ENCODE measurements at regions not wholly inside any gene's neighbourhood (a gene's known extent, or its start where the extent isn't known, plus 50 kb on each side); places are given as distances from the start of the nearest gene placed in this dataset.

DNA sequence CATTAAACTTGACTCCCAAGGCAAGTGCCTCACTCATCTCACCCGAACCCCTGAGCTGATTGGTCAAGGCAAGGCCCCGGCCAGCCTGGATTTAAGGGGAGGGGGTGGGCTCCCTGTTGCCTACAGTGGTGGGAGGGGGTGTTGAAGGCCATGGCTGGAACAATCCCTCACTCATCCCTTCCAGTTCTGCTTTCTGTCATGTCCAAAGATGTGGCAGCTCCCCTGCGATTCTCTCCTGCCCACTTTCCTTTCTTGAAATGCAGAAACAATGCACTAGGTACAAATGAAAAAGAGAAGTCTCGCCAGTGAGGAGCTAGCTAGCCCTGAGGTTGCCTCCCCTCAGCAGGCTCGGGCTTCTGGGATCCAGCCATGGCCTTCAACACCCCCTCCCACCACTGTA, 240.9 kb downstream of the SYK start:
- TF ChIP-seq Cebpa-rat (IDR thresholded peaks at IDR 0.05), result no peak
- Histone ChIP-seq H4K20me1 (no peaks in the 10 kb centered on the region), H3K4me2 (no peak overlapping the region), H3K27me3 (no peaks in the 10 kb centered on the region), H3K27ac (no peak overlapping the region), H3K9me3 (replicated peaks in 1 of 11) (peaks cover 0 to 17% (median 0%) of the 10 kb centered on the region in 11 experiments; a peak in 3 of 22 replicates), H3K36me3 (no peaks in the 10 kb centered on the region), H3K9ac (no peak overlapping the region), H3K4me1 (peaks cover 10 to 37% (median 29%) of the 10 kb centered on the region in 10 experiments), H3K4me3 (no peak overlapping the region)

DNA sequence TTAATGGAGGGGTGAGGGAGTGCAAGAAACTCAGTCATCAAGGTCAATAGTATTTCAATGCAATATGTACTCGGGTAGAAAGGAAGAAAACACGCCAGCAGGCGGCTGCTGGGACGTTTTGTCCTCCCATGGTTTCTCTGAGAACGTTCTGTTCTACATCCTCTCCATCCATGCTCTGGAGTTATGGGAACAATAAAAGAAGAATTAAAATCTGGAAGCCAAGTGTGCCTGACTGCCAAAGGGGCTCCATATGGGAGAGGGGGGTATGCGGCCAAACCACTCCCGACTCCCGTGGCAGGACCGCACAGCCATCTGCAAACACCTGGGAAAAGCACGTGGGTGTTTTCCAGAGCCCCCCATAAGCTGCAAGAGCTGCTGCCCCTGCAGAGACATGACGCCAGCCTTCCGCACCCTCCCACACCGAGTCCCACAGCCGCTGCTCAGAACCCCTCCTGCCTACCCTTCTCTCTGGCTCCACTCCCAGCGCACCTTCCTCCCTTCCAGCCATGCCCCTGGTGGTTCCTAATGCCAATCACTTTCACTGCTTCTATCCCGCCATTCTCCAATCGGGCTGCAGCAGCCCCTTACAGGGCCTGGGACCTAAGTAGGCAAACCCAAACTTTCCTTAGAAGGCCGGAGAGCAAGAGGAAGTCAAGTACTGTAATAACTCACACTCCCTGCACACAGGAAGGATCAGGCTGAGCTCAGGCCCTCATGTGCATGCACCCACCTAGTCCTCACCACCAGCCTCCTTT, 241.6 kb downstream of the SYK start:
- Histone ChIP-seq H4K20me1 (no peaks in the 10 kb centered on the region), H3K27ac (no peak overlapping the region), H3K4me3 (no peak overlapping the region), H3K9ac (no peak overlapping the region), H3K4me2 (peak overlapping the region in 2 of 11 experiments; percentile 2 to 10; a peak in 2 of 22 replicates), H3K27me3 (no peaks in the 10 kb centered on the region), H3K9me3 (replicated peaks in 1 of 11) (peaks cover 0 to 17% (median 0%) of the 10 kb centered on the region in 11 experiments; a peak in 3 of 22 replicates), H3K4me1 (peaks cover 3 to 31% (median 22%) of the 10 kb centered on the region in 10 experiments), H3K36me3 (no peaks in the 10 kb centered on the region)
- TF ChIP-seq Cebpa-rat (IDR thresholded peaks at IDR 0.05), result no peak

GRCh38 chr9:91043811-91044175, 242.2 kb downstream of the SYK start:
- Histone ChIP-seq H3K27me3 (no peaks in the 10 kb centered on the region), H3K36me3 (no peaks in the 10 kb centered on the region), H3K4me3 (no peak overlapping the region), H3K9me3 (replicated peaks in 1 of 11) (peaks cover 0 to 17% (median 0%) of the 10 kb centered on the region in 11 experiments; a peak in 3 of 22 replicates), H3K4me2 (peak overlapping the region in 2 of 11 experiments; percentile 2 to 10; a peak in 2 of 22 replicates), H3K4me1 (peaks cover 0 to 25% (median 17%) of the 10 kb centered on the region in 10 experiments; a peak in 16 of 20 replicates), H3K9ac (no peak overlapping the region), H4K20me1 (no peaks in the 10 kb centered on the region), H3K27ac (no peak overlapping the region)
- TF ChIP-seq Cebpa-rat (IDR thresholded peaks at IDR 0.05), result no peak

DNA sequence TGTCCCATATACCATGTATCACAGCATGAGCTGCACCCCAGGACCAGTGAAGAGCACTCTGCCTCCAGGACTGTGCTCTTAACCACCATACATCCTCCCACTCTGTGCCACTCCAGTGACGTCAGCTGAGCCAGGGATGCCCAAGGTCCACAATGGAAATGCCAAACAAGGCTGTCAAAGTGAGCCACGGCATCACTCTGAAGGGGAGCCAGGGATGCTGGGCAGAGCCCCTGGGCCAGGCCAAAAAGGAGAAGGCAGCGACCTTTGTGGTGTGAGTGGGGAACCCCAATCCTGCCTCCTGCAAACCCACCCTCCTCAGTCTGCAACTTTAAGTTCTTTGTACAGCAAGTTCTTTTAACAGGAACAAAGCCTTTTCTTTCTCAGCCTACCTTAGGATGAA, 242.7 kb downstream of the SYK start:
- no peaks in the 10 kb centered on the region for H3K27me3 ChIP-seq
- no peak overlapping the region for H3K4me3 ChIP-seq
- H3K4me2 ChIP-seq, result no peak overlapping the region
- no peaks in the 10 kb centered on the region for H3K36me3 ChIP-seq
- H3K9ac ChIP-seq, result no peak overlapping the region
- peaks cover 0 to 17% (median 0%) of the 10 kb centered on the region in 11 experiments; a peak in 3 of 22 replicates for H3K9me3 ChIP-seq (replicated peaks in 1 of 11)
- no peak for TF ChIP-seq Cebpa-rat (IDR thresholded peaks at IDR 0.05)
- no peak overlapping the region for H3K27ac ChIP-seq
- H3K4me1 ChIP-seq, result peaks cover 0 to 20% (median 11%) of the 10 kb centered on the region in 10 experiments; a peak in 16 of 20 replicates
- H4K20me1 ChIP-seq, result no peaks in the 10 kb centered on the region

- TF ChIP-seq Cebpa-rat (IDR thresholded peaks at IDR 0.05), result no peak
- H4K20me1 ChIP-seq, result no peaks in the 10 kb centered on the region
- peaks cover 0 to 13% (median 5%) of the 10 kb centered on the region in 10 experiments; a peak in 15 of 20 replicates for H3K4me1 ChIP-seq
- no peak overlapping the region for H3K4me2 ChIP-seq
- H3K9me3 ChIP-seq (replicated peaks in 1 of 11), result peaks cover 0 to 17% (median 0%) of the 10 kb centered on the region in 11 experiments; a peak in 3 of 22 replicates
- no peak overlapping the region for H3K4me3 ChIP-seq
- H3K27me3 ChIP-seq, result no peaks in the 10 kb centered on the region
- H3K27ac ChIP-seq, result no peak overlapping the region
- H3K36me3 ChIP-seq, result no peaks in the 10 kb centered on the region
- H3K9ac ChIP-seq, result no peak overlapping the region
Measured at GRCh38 chr9:91045041-91045440, 243.4 kb downstream of the SYK start.

- Histone ChIP-seq H3K4me1 (peaks cover 0 to 8% (median 4%) of the 10 kb centered on the region in 10 experiments; a peak in 5 of 20 replicates), H3K4me2 (peak overlapping the region in 3 of 11 experiments; percentile 6 to 26 (median 23); a peak in 2 of 22 replicates), H3K27me3 (no peaks in the 10 kb centered on the region), H3K9me3 (replicated peaks in 1 of 11) (peaks cover 0 to 6% (median 0%) of the 10 kb centered on the region in 11 experiments; a peak in 3 of 22 replicates), H3K4me3 (no peak overlapping the region), H3K27ac (no peak overlapping the region), H4K20me1 (no peaks in the 10 kb centered on the region), H3K9ac (no peak overlapping the region), H3K36me3 (no peaks in the 10 kb centered on the region)
- TF ChIP-seq Cebpa-rat (IDR thresholded peaks at IDR 0.05), result no peak
Measured at GRCh38 chr9:91047529-91047928, 245.9 kb downstream of the SYK start.

DNA sequence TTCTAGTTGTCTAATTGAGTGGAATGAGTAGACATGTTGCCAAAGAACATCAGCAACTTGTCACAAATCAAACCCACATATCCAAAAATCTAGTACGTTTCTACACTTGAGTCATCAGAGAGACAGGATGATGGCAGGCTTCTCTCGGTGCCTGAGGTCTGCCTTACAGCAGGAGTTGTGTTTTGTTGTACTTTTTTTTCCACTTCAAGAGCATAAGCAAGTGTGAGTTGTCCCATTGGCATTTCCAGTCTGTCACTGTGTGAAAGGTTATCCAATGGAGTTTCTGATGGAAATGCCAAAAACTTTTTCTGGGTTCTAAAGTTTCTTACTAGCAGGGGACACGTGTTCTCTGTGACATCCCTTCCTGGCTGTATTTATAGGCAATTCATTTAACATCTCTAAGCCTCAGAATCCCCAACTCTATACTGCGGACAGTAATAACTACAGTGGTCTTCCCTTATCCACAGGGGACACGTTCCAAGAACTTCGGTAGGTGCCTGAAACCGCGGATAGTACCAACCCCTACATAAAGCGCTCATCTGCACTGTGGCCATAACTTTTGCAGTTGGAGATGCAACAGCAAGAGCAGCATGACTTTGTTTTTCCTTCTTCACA, 246.5 kb downstream of the SYK start:
- Histone ChIP-seq H3K27ac (no peak overlapping the region), H3K36me3 (no peaks in the 10 kb centered on the region), H4K20me1 (no peaks in the 10 kb centered on the region), H3K27me3 (no peaks in the 10 kb centered on the region), H3K4me1 (peaks cover 0 to 8% (median 4%) of the 10 kb centered on the region in 10 experiments; a peak in 6 of 20 replicates), H3K9ac (no peak overlapping the region), H3K4me2 (0 out of 22 replicates have a peak overlapping the region, but pooled peaks of 2 of the 11 experiments have one; percentile 6 to 23), H3K9me3 (replicated peaks in 1 of 11) (peaks cover 0 to 4% (median 0%) of the 10 kb centered on the region in 11 experiments; a peak in 3 of 22 replicates), H3K4me3 (no peak overlapping the region)
- TF ChIP-seq Cebpa-rat (IDR thresholded peaks at IDR 0.05), result no peak

- H3K36me3 ChIP-seq, result no peaks in the 10 kb centered on the region
- H3K27me3 ChIP-seq, result no peaks in the 10 kb centered on the region
- H3K9me3 ChIP-seq (replicated peaks in 1 of 11), result peaks cover 0 to 4% (median 0%) of the 10 kb centered on the region in 11 experiments; a peak in 1 of 22 replicates
- no peak overlapping the region for H3K27ac ChIP-seq
- no peak overlapping the region for H3K9ac ChIP-seq
- H3K4me1 ChIP-seq, result peaks cover 0 to 10% (median under 1%) of the 10 kb centered on the region in 10 experiments; a peak in 6 of 20 replicates
- no peak overlapping the region for H3K4me3 ChIP-seq
- no peaks in the 10 kb centered on the region for H4K20me1 ChIP-seq
- no peak for TF ChIP-seq Cebpa-rat (IDR thresholded peaks at IDR 0.05)
- H3K4me2 ChIP-seq, result no peak overlapping the region
Measured at GRCh38 chr9:91048749-91049148, 247.1 kb downstream of the SYK start.

GRCh38 chr9:91053824-91054223, 252.2 kb downstream of the SYK start:
- no peak overlapping the region for H3K4me3 ChIP-seq
- no peak overlapping the region for H3K9ac ChIP-seq
- no peaks in the 10 kb centered on the region for H4K20me1 ChIP-seq
- peaks cover 0 to 28% (median 0%) of the 10 kb centered on the region in 10 experiments; a peak in 5 of 20 replicates for H3K4me1 ChIP-seq
- H3K4me2 ChIP-seq, result no peak overlapping the region
- no peaks in the 10 kb centered on the region for H3K36me3 ChIP-seq
- no peak overlapping the region for H3K27ac ChIP-seq
- TF ChIP-seq Cebpa-rat (IDR thresholded peaks at IDR 0.05), result no peak
- H3K9me3 ChIP-seq (replicated peaks in 1 of 11), result no peaks in the 10 kb centered on the region; a peak in 1 of 22 replicates
- H3K27me3 ChIP-seq, result no peaks in the 10 kb centered on the region
